ENCODE measurements at regions not wholly inside any gene's neighbourhood (a gene's known extent, or its start where the extent isn't known, plus 50 kb on each side); places are given as distances from the start of the nearest gene placed in this dataset.
"Not testable (repeated sequence)": the region's sequence is repeated elsewhere in the genome, so short reads cannot be mapped to it uniquely, and the experiment has no call there.

- no peaks in the 10 kb centered on the region for H3K4me1 Mint-ChIP-seq
- ATAC-seq (no peak), DNase-seq (ENCODE audit: low spot score in 2 of 2) (no peak)
- H3K9me3 Mint-ChIP-seq: peaks cover 19% of the 10 kb centered on the region
- no peaks in the 10 kb centered on the region for H3K36me3 Mint-ChIP-seq
- H3K27ac Mint-ChIP-seq: no peak overlapping the region
- H3K4me3 Mint-ChIP-seq: no peak overlapping the region
Measured at GRCh38 chr2:82986899-82987298, 1472.2 kb downstream of the SUCLG1 start.

- no peaks in the 10 kb centered on the region for H3K4me1 Mint-ChIP-seq
- H3K9me3 Mint-ChIP-seq: peaks cover 19% of the 10 kb centered on the region
- H3K4me3 Mint-ChIP-seq: no peak overlapping the region
- ATAC-seq: no peak
- DNase-seq (ENCODE audit: low spot score in 2 of 2): no peak
- H3K36me3 Mint-ChIP-seq: no peaks in the 10 kb centered on the region
- no peak overlapping the region for H3K27ac Mint-ChIP-seq
Measured at GRCh38 chr2:82985572-82986197, 1473.4 kb downstream of the SUCLG1 start.

DNA sequence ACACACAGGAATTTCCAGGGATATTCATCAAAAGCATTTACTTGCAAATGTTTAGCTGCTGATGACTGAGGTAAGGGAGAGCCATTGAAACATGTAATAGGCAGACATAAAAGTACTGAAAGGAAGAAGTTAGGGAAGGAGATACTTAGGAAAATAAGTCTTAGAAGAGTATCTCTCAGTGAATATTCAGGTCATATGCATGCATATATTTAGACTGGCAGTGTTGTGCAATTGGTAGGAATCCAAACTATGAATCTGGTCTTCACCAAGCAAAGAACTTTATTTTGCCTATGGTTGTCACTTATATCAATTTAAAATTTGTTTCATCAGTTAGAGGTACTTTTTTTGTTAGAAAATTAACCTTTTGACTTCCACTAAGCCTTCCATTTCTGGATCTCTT, 1490.7 kb downstream of the SUCLG1 start:
- Mint-ChIP-seq H3K4me3 (no peak overlapping the region), H3K36me3 (no peaks in the 10 kb centered on the region), H3K9me3 (peaks cover 14% of the 10 kb centered on the region), H3K4me1 (no peaks in the 10 kb centered on the region), H3K27ac (no peak overlapping the region)
- no peak for DNase-seq (ENCODE audit: low spot score in 2 of 2)
- no peak for ATAC-seq

- Mint-ChIP-seq H3K4me3 (no peak overlapping the region), H3K9me3 (peaks cover 14% of the 10 kb centered on the region), H3K4me1 (no peaks in the 10 kb centered on the region), H3K36me3 (no peaks in the 10 kb centered on the region), H3K27ac (no peak overlapping the region)
- DNase-seq (ENCODE audit: low spot score in 2 of 2) (no peak), ATAC-seq (no peak)
Measured at GRCh38 chr2:82964341-82964740, 1494.7 kb downstream of the SUCLG1 start.

GRCh38 chr2:82959727-82960126, 1499.4 kb downstream of the SUCLG1 start:
- Mint-ChIP-seq H3K36me3 (no peaks in the 10 kb centered on the region), H3K4me3 (no peak overlapping the region), H3K4me1 (no peaks in the 10 kb centered on the region), H3K9me3 (peaks cover 11% of the 10 kb centered on the region), H3K27ac (no peak overlapping the region)
- ATAC-seq (no peak), DNase-seq (ENCODE audit: low spot score in 2 of 2) (no peak)

GRCh38 chr2:82954868-82955267, 1504.2 kb downstream of the SUCLG1 start:
- peaks cover 3% of the 10 kb centered on the region for H3K9me3 Mint-ChIP-seq
- no peak overlapping the region for H3K27ac Mint-ChIP-seq
- H3K4me1 Mint-ChIP-seq: no peaks in the 10 kb centered on the region
- H3K4me3 Mint-ChIP-seq: no peak overlapping the region
- no peaks in the 10 kb centered on the region for H3K36me3 Mint-ChIP-seq
- DNase-seq (ENCODE audit: low spot score in 2 of 2) (no peak), ATAC-seq (no peak)

DNA sequence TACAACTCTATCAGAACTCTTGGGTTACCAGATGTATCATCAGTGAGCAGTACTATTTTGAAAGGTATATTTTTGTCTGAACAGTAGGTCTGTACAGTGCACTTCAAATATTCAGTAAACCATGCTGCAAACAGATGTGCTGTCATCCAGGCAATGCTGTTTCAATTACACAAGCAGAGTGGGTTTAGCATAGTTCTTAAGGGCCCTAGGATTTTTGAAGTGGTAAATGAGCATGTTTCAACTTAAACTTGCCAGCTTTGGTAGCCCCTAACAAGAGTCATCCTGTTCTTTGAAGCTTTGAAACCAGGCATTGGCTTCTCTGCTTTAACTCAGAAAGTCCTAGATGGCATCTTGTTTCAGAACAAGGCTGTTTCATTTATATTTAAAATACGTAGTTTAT, 1519.9 kb downstream of the SUCLG1 start:
- DNase-seq (ENCODE audit: low spot score in 2 of 2) (no peak), ATAC-seq (no peak)
- no peak overlapping the region for H3K4me3 Mint-ChIP-seq
- H3K9me3 Mint-ChIP-seq: peaks cover 12% of the 10 kb centered on the region
- H3K4me1 Mint-ChIP-seq: no peaks in the 10 kb centered on the region
- H3K36me3 Mint-ChIP-seq: no peaks in the 10 kb centered on the region
- no peak overlapping the region for H3K27ac Mint-ChIP-seq

GRCh38 chr2:82938321-82938845, 1520.7 kb downstream of the SUCLG1 start:
- H3K4me3 Mint-ChIP-seq, H3K9me3 Mint-ChIP-seq: not testable (repeated sequence)

GRCh38 chr2:82913566-82913965, 1545.5 kb downstream of the SUCLG1 start:
- H3K9me3 Mint-ChIP-seq: peaks cover 18% of the 10 kb centered on the region
- H3K27ac Mint-ChIP-seq: no peak overlapping the region
- H3K4me1 Mint-ChIP-seq: no peaks in the 10 kb centered on the region
- no peak for DNase-seq (ENCODE audit: low spot score in 2 of 2)
- ATAC-seq: no peak
- no peaks in the 10 kb centered on the region for H3K36me3 Mint-ChIP-seq
- no peak overlapping the region for H3K4me3 Mint-ChIP-seq

More at GRCh38 chr2:82938321-82938845, 1520.7 kb downstream of the SUCLG1 start:
- not testable (repeated sequence) for ATAC-seq; H3K36me3 Mint-ChIP-seq; H3K4me1 Mint-ChIP-seq; H3K27ac Mint-ChIP-seq; DNase-seq (ENCODE audit: low spot score in 2 of 2)

GRCh38 chr2:82896117-82896516, 1563.0 kb downstream of the SUCLG1 start:
- Mint-ChIP-seq H3K27ac (no peak overlapping the region), H3K36me3 (no peaks in the 10 kb centered on the region), H3K9me3 (peaks cover 21% of the 10 kb centered on the region), H3K4me3 (no peak overlapping the region), H3K4me1 (no peaks in the 10 kb centered on the region)
- no peak for DNase-seq (ENCODE audit: low spot score in 2 of 2)
- no peak for ATAC-seq

DNA sequence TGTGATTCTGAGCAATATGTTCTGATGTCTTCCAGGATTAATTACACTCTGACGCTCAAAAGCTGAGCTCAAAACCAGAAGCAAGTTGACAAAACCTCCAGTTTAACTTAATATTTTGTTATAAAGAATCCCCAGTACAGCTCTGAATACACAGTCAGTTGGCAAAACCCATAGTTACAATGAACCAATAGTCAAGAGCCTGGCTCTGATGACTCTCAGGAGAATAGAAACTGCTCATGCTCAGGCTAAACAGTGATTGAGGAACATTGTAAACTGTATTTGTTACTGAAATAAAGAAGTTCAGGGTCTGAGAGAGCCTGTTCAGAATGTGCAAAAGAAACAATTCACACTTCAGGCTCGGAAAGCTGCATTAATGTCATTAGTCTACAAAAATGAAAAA, 1565.9 kb downstream of the SUCLG1 start:
- peaks cover 13% of the 10 kb centered on the region for H3K9me3 Mint-ChIP-seq
- H3K27ac Mint-ChIP-seq: no peak overlapping the region
- ATAC-seq (no peak), DNase-seq (ENCODE audit: low spot score in 2 of 2) (no peak)
- H3K4me1 Mint-ChIP-seq: no peaks in the 10 kb centered on the region
- no peaks in the 10 kb centered on the region for H3K36me3 Mint-ChIP-seq
- H3K4me3 Mint-ChIP-seq: no peak overlapping the region

GRCh38 chr2:82879803-82880202, 1579.3 kb downstream of the SUCLG1 start:
- H3K36me3 Mint-ChIP-seq: peaks cover 5% of the 10 kb centered on the region
- H3K4me3 Mint-ChIP-seq: no peak overlapping the region
- no peak overlapping the region for H3K27ac Mint-ChIP-seq
- H3K4me1 Mint-ChIP-seq: no peaks in the 10 kb centered on the region
- no peak for DNase-seq (ENCODE audit: low spot score in 2 of 2)
- ATAC-seq: no peak
- H3K9me3 Mint-ChIP-seq: peaks cover 25% of the 10 kb centered on the region

DNA sequence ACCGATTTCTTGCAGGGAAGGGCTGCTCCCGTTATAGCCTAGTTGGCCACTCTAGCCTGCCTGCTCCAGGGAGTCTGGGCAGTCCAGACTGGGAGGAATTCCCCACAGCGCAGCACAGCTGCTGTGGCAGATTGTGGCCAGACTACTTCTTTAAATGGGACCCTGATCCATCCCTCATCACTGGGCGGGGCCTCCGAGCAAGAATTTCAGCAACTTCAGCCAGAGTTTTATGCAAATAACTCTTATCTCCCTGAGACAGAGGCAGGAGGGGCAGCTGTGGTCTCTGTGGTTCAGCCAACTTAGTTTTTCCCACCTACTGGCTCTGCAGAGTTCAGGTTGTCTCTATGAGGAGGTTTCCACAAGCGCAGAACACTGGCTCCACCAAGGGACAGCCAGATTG, 1583.2 kb downstream of the SUCLG1 start:
- Mint-ChIP-seq H3K36me3 (peaks cover 5% of the 10 kb centered on the region), H3K4me1 (no peaks in the 10 kb centered on the region), H3K4me3 (no peak overlapping the region), H3K9me3 (peaks cover 19% of the 10 kb centered on the region), H3K27ac (no peak overlapping the region)
- DNase-seq (ENCODE audit: low spot score in 2 of 2) (no peak), ATAC-seq (no peak)

DNA sequence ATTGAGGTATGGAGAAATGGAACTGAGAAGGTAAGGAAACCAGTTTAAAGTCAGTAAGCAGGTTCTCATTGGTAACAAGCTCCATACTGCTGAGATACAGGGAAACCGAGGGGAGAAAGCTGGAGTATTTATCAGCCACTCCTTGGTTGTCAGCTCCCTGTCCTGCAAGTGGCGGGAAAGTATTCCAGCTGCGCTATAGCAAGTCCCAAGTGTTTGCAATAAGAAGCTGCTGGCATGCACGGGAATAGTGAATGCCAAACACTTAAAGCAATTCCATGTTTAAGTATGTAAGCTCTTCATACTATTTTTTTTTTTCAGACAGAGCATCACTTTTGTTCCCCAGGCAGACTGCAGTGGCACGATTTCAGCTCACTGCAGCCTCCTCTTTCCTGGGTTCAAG, 1601.1 kb downstream of the SUCLG1 start:
- Mint-ChIP-seq H3K9me3 (peaks cover 20% of the 10 kb centered on the region), H3K4me1 (no peaks in the 10 kb centered on the region), H3K27ac (no peak overlapping the region), H3K4me3 (no peak overlapping the region), H3K36me3 (no peaks in the 10 kb centered on the region)
- ATAC-seq (no peak), DNase-seq (ENCODE audit: low spot score in 2 of 2) (no peak)

- no peaks in the 10 kb centered on the region for H3K4me1 Mint-ChIP-seq
Measured at GRCh38 chr2:82853299-82853698, 1605.8 kb downstream of the SUCLG1 start.

GRCh38 chr2:82852787-82853186, 1606.3 kb downstream of the SUCLG1 start:
- no peaks in the 10 kb centered on the region for H3K36me3 Mint-ChIP-seq

More at GRCh38 chr2:82853299-82853698, 1605.8 kb downstream of the SUCLG1 start:
- peaks cover 8% of the 10 kb centered on the region for H3K9me3 Mint-ChIP-seq
- H3K27ac Mint-ChIP-seq: no peak overlapping the region
- DNase-seq (ENCODE audit: low spot score in 2 of 2): no peak
- ATAC-seq: no peak
- H3K4me3 Mint-ChIP-seq: no peak overlapping the region
- no peaks in the 10 kb centered on the region for H3K36me3 Mint-ChIP-seq

More at GRCh38 chr2:82852787-82853186, 1606.3 kb downstream of the SUCLG1 start:
- no peak for ATAC-seq
- Mint-ChIP-seq H3K4me3 (no peak overlapping the region), H3K27ac (no peak overlapping the region), H3K4me1 (no peaks in the 10 kb centered on the region), H3K9me3 (peaks cover 8% of the 10 kb centered on the region)
- DNase-seq (ENCODE audit: low spot score in 2 of 2): no peak
